ENCODE measurements at regions not wholly inside any gene's neighbourhood (a gene's known extent, or its start where the extent isn't known, plus 50 kb on each side); places are given as distances from the start of the nearest gene placed in this dataset.

DNA sequence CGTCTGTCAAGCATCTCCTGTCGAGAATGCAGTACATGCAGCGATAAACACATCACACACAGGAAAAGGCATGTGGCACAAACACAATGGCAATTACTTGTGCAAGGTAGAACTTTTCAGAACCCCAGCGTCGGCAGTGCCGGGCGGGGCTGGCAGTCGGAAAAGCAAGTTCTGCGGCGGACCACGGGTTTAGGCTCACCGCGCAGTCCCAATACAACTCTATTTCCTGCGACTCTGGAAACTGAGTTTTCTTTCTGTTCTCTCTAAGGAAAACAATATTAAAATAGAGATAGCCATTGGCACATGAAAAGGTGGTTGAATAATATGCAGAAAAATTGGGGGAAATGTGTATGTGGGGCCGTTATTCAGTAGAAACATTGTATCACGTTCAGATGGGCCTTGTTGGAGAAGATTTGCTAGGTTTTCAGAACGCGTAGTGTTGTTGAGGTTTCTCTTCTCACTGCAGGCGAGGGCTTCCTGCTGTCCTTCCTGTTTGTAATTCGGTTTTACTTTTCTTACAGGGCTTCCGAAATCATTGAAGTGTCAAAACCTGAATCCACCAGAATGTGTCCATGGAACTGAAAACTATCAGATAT, 369.5 kb downstream of the THBS2 start:
- Histone ChIP-seq H3K27me3 (ENCODE audit: control insufficient read depth, insufficient read depth, low read length) (no peaks in the 10 kb centered on the region), H3K36me3 (ENCODE audit: control insufficient read depth in 2 of 3, insufficient read depth in 3 of 3, low read length in 3 of 3) (no peaks in the 10 kb centered on the region), H3K4me1 (ENCODE audit: control insufficient read depth in 2 of 3, insufficient read depth in 2 of 3, low read depth in 1 of 3, low read length in 3 of 3) (peaks cover 0 to 4% (median 0%) of the 10 kb centered on the region in 3 donors), H3K9ac (ENCODE audit: low read length in 3 of 3) (no peak overlapping the region), H3K4me3 (ENCODE audit: low read length in 3 of 3) (peak overlapping the region; percentile 13 to 67 (median 44)), H3K27ac (ENCODE audit: low read depth in 2 of 2, low read length in 2 of 2) (no peak overlapping the region), H3K9me3 (ENCODE audit: control insufficient read depth in 2 of 3, insufficient read depth in 1 of 3, low read length in 3 of 3) (no peaks in the 10 kb centered on the region)
- intact Hi-C loops (cut with DNase I), result loop anchor here (10.0 kb wide), 1 partner anchor 509 kb away; no protein-coding TSS in a partner anchor
- no peak for TF ChIP-seq CTCF (IDR thresholded peaks at IDR 0.05; ENCODE audit: borderline replicate concordance, extremely low read depth, insufficient read depth)
- DNase-seq (peak in 1 of 5 donors; percentile 40), FAIRE-seq (no peak)

GRCh38 chr6:168883410-168884049, 370.1 kb downstream of the THBS2 start:
- no peak for TF ChIP-seq CTCF (IDR thresholded peaks at IDR 0.05; ENCODE audit: borderline replicate concordance, extremely low read depth, insufficient read depth)

GRCh38 chr6:168880271-168880670, 373.4 kb downstream of the THBS2 start:
- FAIRE-seq (no peak), DNase-seq (no peak)
- Histone ChIP-seq H3K4me3 (ENCODE audit: low read length in 3 of 3) (no peak overlapping the region), H3K9ac (ENCODE audit: low read length in 3 of 3) (no peak overlapping the region), H3K4me1 (ENCODE audit: control insufficient read depth in 2 of 3, insufficient read depth in 2 of 3, low read depth in 1 of 3, low read length in 3 of 3) (peaks cover 0 to 2% (median 0%) of the 10 kb centered on the region in 3 donors), H3K36me3 (ENCODE audit: control insufficient read depth in 2 of 3, insufficient read depth in 3 of 3, low read length in 3 of 3) (no peaks in the 10 kb centered on the region), H3K27ac (ENCODE audit: low read depth in 2 of 2, low read length in 2 of 2) (no peak overlapping the region), H3K9me3 (ENCODE audit: control insufficient read depth in 2 of 3, insufficient read depth in 1 of 3, low read length in 3 of 3) (no peaks in the 10 kb centered on the region), H3K27me3 (ENCODE audit: control insufficient read depth, insufficient read depth, low read length) (no peaks in the 10 kb centered on the region)
- TF ChIP-seq CTCF (IDR thresholded peaks at IDR 0.05; ENCODE audit: borderline replicate concordance, extremely low read depth, insufficient read depth), result no peak
- intact Hi-C loops (cut with DNase I), result loop anchor here (10.0 kb wide), 1 partner anchor 505 kb away; no protein-coding TSS in a partner anchor

More at GRCh38 chr6:168883410-168884049, 370.1 kb downstream of the THBS2 start:
- H3K36me3 ChIP-seq (ENCODE audit: control insufficient read depth in 2 of 3, insufficient read depth in 3 of 3, low read length in 3 of 3), result no peaks in the 10 kb centered on the region
- no peak overlapping the region for H3K27ac ChIP-seq (ENCODE audit: low read depth in 2 of 2, low read length in 2 of 2)
- H3K27me3 ChIP-seq (ENCODE audit: control insufficient read depth, insufficient read depth, low read length), result no peaks in the 10 kb centered on the region
- intact Hi-C loops (cut with DNase I), result loop anchor here (10.0 kb wide), 1 partner anchor 509 kb away; no protein-coding TSS in a partner anchor
- FAIRE-seq, result no peak
- DNase-seq, result peak in 1 of 5 donors; percentile 45
- H3K9me3 ChIP-seq (ENCODE audit: control insufficient read depth in 2 of 3, insufficient read depth in 1 of 3, low read length in 3 of 3), result no peaks in the 10 kb centered on the region
- H3K4me3 ChIP-seq (ENCODE audit: low read length in 3 of 3), result no peak overlapping the region
- H3K9ac ChIP-seq (ENCODE audit: low read length in 3 of 3), result no peak overlapping the region
- H3K4me1 ChIP-seq (ENCODE audit: control insufficient read depth in 2 of 3, insufficient read depth in 2 of 3, low read depth in 1 of 3, low read length in 3 of 3), result peaks cover 0 to 4% (median 0%) of the 10 kb centered on the region in 3 donors
